Left renal cortex interstitium (tissue), 4 donors: ENCODE measurements at regions not wholly inside any gene's neighbourhood (a gene's known extent, or its start where the extent isn't known, plus 50 kb on each side); places are given as distances from the start of the nearest gene placed in this dataset.

ENCODE experiments used
- DNase-seq, 4 donors: peaks; one replicate each; pipeline ENCODE4 v3.0.0-alpha.2; 2013; ENCODE audit warnings: low read depth in 4 of 4, low spot score in 2 of 4, missing footprints in 1 of 4

DNA sequence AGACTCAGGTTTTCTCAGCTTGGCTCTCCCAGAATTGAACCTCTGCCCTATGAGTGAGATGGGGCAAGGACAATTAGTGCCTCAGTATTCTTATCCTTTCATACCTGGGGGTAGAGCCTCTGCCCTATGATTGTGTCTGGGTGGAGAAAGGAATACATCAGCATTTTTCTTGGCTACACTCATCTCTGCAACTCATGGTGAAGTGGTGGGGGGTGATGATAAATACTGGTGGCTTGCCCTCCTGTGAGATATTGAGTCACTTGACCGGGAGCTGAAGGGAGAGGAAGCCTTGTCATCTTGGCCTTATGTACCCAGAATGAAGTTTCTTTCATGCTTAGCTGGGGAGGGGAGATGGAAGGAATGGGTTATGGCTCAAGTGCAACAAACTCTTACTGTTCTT, 71.3 kb upstream of the ENOX2 start:
- no peak for DNase-seq

DNA sequence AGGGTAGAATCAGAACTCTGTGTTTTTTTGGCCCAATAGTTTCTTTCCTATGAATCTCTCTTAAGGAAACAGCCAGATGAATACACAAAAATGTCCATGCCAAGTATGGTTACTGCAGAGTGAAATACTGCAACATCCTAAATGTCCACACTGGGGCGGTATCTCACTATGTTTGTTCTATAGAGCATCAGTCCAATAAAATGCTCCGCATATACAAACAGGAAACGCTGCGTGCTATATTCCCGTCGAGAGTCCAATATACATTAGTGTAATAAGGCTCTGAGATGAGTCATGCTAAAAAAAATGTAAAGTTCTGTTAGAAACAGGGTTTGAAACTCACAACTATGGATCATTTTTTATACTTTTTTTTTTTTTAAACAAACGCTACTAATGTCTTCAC, 72.9 kb upstream of the ENOX2 start:
- peak in 1 of 4 donors; percentile 10 for DNase-seq

DNA sequence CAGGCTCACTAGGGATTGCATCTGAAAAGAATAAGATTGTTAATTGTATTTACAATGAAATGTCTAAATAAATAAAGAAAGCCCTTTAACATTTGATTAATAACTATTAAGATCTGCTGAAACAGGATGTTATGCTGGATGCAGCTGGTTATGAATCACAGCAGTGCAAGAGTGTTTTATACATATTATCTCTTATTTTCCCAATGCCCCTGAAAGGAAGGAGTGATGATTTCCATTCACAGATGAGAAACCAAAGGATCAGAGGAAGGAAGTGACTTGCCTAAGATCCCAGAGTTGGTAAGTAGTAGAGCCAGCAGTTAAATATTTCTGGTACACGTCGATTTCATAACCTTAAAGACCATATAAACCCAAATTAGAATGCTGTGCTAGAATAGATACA, 76.3 kb upstream of the ARHGAP36 start:
- no peak for DNase-seq

DNA sequence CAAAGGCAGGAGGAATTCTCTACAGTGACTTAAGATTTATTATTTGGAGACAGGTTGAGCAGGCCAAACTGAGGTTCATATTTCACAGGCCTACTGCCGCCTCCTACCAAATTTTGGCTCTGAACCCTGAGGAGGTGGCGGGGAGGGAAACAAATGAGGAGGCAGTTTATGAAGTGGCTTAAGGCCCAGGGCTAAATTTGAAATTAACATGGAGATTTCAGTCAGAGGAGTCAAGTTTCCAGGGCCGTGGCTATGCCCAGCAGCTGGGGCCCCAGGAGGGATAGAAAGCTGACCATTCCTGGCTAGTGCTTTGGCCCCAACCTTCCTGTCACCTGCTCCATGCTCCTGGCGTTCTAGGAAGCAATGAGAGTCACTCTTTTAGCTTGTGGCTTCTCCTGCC, 73.4 kb upstream of the ARHGAP36 start:
- no peak for DNase-seq

DNA sequence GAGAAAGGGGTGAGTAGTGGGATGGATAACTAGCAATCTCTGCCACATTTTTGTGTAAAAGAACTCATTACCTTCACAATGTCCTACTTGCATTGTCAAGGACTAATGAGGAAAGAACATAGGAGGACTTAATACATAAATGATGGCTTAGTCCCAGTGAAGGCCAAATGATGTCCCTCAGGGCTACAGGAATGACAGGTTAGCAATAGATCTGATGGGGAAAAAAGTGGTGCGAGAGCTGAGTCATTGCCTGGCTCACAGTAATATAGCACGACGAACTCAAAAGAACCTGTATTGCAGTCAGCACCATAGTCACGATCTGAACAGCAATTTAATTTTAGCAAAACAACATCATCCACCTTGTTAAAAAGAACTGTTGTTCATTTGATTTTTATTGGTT, 70.9 kb upstream of the ARHGAP36 start:
- no peak for DNase-seq

DNA sequence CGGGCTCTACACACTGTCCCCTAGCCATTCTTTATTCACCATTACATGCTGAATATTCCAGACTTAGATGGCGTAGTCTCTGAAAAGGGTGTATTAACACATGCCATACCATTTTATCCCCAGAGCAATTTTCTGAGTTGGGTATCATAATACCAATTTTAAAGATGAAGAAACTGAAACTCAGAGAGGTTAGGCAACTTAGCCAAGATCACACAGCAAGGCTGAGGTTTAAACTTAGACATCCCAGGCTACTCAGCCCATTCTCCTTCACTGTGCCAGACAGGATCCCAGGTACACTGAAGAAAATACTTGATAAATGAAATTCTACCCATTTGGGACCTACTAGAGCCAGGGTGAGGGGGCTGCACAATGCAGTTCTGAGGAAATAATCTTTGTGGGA, 67.4 kb upstream of the ARHGAP36 start:
- no peak for DNase-seq

DNA sequence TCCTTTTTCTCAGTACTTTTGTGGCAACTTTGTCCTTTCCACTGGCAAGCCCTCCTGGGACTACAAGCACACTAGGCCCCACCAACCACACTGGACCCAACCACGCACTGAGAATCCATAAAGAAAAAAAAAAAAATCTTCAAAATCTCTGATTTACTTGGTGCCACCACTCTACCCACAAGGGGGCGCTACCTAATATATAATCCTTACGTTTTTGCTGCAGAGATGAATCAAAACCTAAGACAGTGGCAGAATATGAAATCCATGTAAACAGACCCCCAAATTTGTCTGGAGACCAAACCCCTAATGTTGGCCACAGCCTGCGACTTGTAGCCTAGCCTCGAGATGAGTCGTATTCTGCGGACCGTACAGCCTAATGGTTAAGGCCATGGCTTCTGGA, 63.5 kb upstream of the ARHGAP36 start:
- no peak for DNase-seq

DNA sequence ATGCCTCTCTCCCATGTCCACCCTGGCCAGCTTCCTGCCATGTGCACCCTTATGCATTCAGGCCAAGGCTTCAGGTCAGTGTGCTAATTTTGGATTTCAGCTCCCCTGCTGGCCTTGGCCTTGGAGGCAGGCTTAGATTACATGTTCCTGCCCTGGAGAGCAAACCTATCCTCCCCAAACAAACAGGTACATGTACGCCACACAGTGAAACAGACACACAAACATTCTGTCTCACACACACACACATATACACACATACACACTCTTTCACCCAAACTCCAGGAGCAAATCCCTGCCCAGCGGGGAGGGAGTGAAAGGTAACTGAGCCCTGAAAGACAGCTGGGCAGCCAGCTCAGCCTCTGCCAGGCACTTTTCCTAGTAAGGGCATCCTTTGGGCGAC, 62.7 kb upstream of the ARHGAP36 start:
- no peak for DNase-seq

DNA sequence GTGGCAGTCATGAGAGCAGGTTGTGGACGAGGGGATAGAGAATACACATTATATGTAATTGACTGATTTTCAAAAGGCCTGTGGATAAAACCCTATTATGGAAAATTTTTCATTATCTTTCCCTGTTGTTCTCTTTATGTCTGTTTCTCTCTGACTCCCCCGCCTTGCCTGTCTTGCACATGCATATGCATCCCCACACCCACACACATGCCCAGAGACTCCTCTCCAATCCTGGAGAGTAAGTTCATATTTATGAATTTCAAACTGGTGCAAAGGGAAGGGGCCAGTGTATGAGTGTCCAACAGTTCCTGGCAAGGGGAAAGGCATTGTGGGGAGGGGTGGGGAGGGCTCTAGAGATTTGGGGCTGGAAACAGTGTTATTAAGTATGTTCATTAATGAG, 60.8 kb upstream of the ARHGAP36 start:
- no peak for DNase-seq

DNA sequence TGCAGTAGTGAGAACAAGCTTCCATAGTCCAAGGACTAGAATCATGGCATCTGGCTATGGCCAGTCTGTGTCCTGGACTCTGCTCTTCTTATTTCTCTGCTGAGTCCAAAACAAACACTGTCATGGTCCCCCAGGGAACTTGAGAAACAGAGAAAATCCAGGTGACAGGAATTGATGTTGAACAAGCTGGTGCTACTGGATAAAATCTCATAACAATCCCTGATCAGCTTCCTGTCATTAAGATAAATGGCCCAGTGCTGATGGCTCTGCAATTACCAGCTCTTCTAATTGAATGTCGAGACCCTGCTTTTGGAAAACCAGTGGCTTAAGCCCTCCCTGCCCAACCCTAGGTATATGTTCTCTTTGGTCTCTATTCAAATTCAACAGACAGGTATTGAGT, 58.8 kb upstream of the ARHGAP36 start:
- DNase-seq, result no peak
